Mesenchymal stem cell (in vitro differentiated cells and primary cell): ENCODE measurements at regions not wholly inside any gene's neighbourhood (a gene's known extent, or its start where the extent isn't known, plus 50 kb on each side); places are given as distances from the start of the nearest gene placed in this dataset.
A peak's percentile ranks its signal among the peaks of the same experiment; 100 is the strongest.
"Not testable (repeated sequence)": the region's sequence is repeated elsewhere in the genome, so short reads cannot be mapped to it uniquely, and the experiment has no call there.

Experiments
- DNase-seq: peaks from one replicate; pipeline ENCODE4 v3.0.0-alpha.2; 2013
- H2AFZ ChIP-seq: one replicate; pipeline ENCODE4 v1.6.1; 2013; ENCODE audit warnings: low read depth, mild to moderate bottlenecking, control low read depth, inconsistent platforms, low read length, moderate library complexity
- H2AK5ac ChIP-seq: 2 replicates; pipeline ENCODE4 v1.6.1; 2013; ENCODE audit warnings: low read length, moderate library complexity, mild to moderate bottlenecking, inconsistent platforms; ENCODE audit not compliant: severe bottlenecking
- H2BK120ac ChIP-seq: one replicate; pipeline ENCODE4 v1.6.1; 2013; ENCODE audit warnings: low read depth, mild to moderate bottlenecking, inconsistent platforms, low read length, moderate library complexity
- H2BK12ac ChIP-seq, 2 experiments: one replicate each; pipeline ENCODE4 v1.6.1; 2013; ENCODE audit warnings: inconsistent platforms in 2 of 2, low read length in 2 of 2, mild to moderate bottlenecking in 2 of 2, moderate library complexity in 2 of 2, control low read depth in 1 of 2
- H2BK15ac ChIP-seq: one replicate; pipeline ENCODE4 v1.6.1; 2013; ENCODE audit warnings: mild to moderate bottlenecking, low read depth, inconsistent platforms; ENCODE audit not compliant: poor library complexity, severe bottlenecking
- H2BK5ac ChIP-seq: 2 replicates; pipeline ENCODE4 v1.6.1; 2013; ENCODE audit warnings: low read depth, mild to moderate bottlenecking, low read length, control low read depth, inconsistent platforms; ENCODE audit not compliant: poor library complexity, severe bottlenecking
- H3K14ac ChIP-seq, 2 experiments: one replicate each; pipeline ENCODE4 v1.6.1; 2013; ENCODE audit warnings: inconsistent platforms in 2 of 2, low read length in 2 of 2, control low read depth in 1 of 2, mild to moderate bottlenecking in 1 of 2, moderate library complexity in 1 of 2
- H3K18ac ChIP-seq, 2 experiments: one replicate each; pipeline ENCODE4 v1.6.1; 2013; ENCODE audit warnings: inconsistent platforms in 2 of 2, low read length in 2 of 2, control low read depth in 1 of 2, low read depth in 1 of 2, mild to moderate bottlenecking in 1 of 2
- H3K23ac ChIP-seq, 2 experiments: one replicate each; pipeline ENCODE4 v1.6.1; 2013; ENCODE audit warnings: inconsistent platforms in 2 of 2, low read length in 2 of 2, mild to moderate bottlenecking in 2 of 2, moderate library complexity in 2 of 2, control low read depth in 1 of 2
- H3K27ac ChIP-seq: 2 replicates; pipeline ENCODE4 v1.5.1; 2013; ENCODE audit warnings: mild to moderate bottlenecking, moderate library complexity, low read length, control low read depth, inconsistent platforms; ENCODE audit not compliant: poor library complexity, severe bottlenecking
- H3K27me3 ChIP-seq, 2 experiments: 2 replicates each; pipeline versions ENCODE4 v1.6.1 to v1.7.0; 2013; ENCODE audit warnings: low read length in 2 of 2, mild to moderate bottlenecking in 2 of 2, moderate library complexity in 2 of 2, control low read depth in 1 of 2, inconsistent platforms in 1 of 2; ENCODE audit not compliant: control insufficient read depth in 1 of 2, insufficient read depth in 1 of 2
- H3K36me3 ChIP-seq, 2 experiments: 2 replicates each; pipeline versions ENCODE4 v1.6.1 to v1.7.0; 2013; ENCODE audit warnings: low read length in 2 of 2, control low read depth in 1 of 2, inconsistent platforms in 1 of 2, low read depth in 1 of 2, mild to moderate bottlenecking in 1 of 2; ENCODE audit not compliant: insufficient read depth in 2 of 2, control insufficient read depth in 1 of 2
- H3K4ac ChIP-seq, 2 experiments: one replicate each; pipeline ENCODE4 v1.6.1; 2013; ENCODE audit warnings: inconsistent platforms in 2 of 2, low read length in 2 of 2, mild to moderate bottlenecking in 2 of 2, moderate library complexity in 2 of 2, control low read depth in 1 of 2, low read depth in 1 of 2
- H3K4me1 ChIP-seq: 2 replicates; pipeline ENCODE4 v1.6.1; 2013; ENCODE audit warnings: low read depth, low read length, control low read depth; ENCODE audit not compliant: control insufficient read depth, insufficient read depth
- H3K4me2 ChIP-seq: 2 replicates; pipeline ENCODE4 v1.6.1; 2013; ENCODE audit warnings: low read length, mild to moderate bottlenecking, inconsistent platforms; ENCODE audit not compliant: poor library complexity, severe bottlenecking
- H3K4me3 ChIP-seq, 2 experiments: 2 replicates each; pipeline versions ENCODE4 v1.5.1 to v1.7.0; 2013; ENCODE audit warnings: low read length in 2 of 2, mild to moderate bottlenecking in 2 of 2, control low read depth in 1 of 2, low read depth in 1 of 2; ENCODE audit not compliant: insufficient read depth in 1 of 2
- H3K79me1 ChIP-seq: replicated peaks from 2 replicates; pipeline ENCODE4 v1.6.1; 2013; ENCODE audit warnings: mild to moderate bottlenecking, control low read depth, low read length, inconsistent platforms; ENCODE audit not compliant: poor library complexity, severe bottlenecking
- H3K9ac ChIP-seq: 2 replicates; pipeline ENCODE4 v1.7.0; 2013; ENCODE audit warnings: mild to moderate bottlenecking, low read length, moderate library complexity
- H3K9me3 ChIP-seq: 2 replicates; pipeline ENCODE4 v1.7.0; 2013; ENCODE audit warnings: mild to moderate bottlenecking, low read length; ENCODE audit not compliant: control insufficient read depth
- H4K8ac ChIP-seq: one replicate; pipeline ENCODE4 v1.6.1; 2013; ENCODE audit warnings: inconsistent platforms, mild to moderate bottlenecking, low read length, moderate library complexity
- H4K91ac ChIP-seq: one replicate; pipeline ENCODE4 v1.6.1; 2013; ENCODE audit warnings: mild to moderate bottlenecking, low read length, inconsistent platforms
- WGBS: methylation state at CpG from one replicate; pipeline ENCODE4 v1.1.7; 2013; ENCODE audit warnings: mixed read lengths; 5-methylcytosine and 5-hydroxymethylcytosine counted together

GRCh38 chr10:10056961-10057360 is 960.7 kb upstream of the CELF2 start:
- Histone ChIP-seq H3K4ac (no peak overlapping the region), H2AK5ac (no peak overlapping the region), H2BK15ac (no peak overlapping the region), H4K8ac (no peak overlapping the region), H3K4me2 (no peak overlapping the region), H2BK5ac (no peak overlapping the region), H4K91ac (no peak overlapping the region), H3K36me3 (no peaks in the 10 kb centered on the region), H3K23ac (no peak overlapping the region), H2BK120ac (no peak overlapping the region), H3K9ac (no peak overlapping the region), H3K14ac (no peak overlapping the region), H3K18ac (no peak overlapping the region), H3K9me3 (no peaks in the 10 kb centered on the region), H3K27me3 (no peaks in the 10 kb centered on the region), H3K27ac (no peak overlapping the region), H3K79me1 (no peaks in the 10 kb centered on the region), H3K4me3 (no peak overlapping the region), H2BK12ac (no peak overlapping the region), H2AFZ (no peak overlapping the region), H3K4me1 (no peaks in the 10 kb centered on the region)
- DNase-seq = peak; percentile 25
- WGBS = 87% methylated on average over 5 of the region's 5 CpGs

GRCh38 chr10:10067644-10068043 is 950.0 kb upstream of the CELF2 start:
- no peak overlapping the region for H2BK12ac ChIP-seq

DNA sequence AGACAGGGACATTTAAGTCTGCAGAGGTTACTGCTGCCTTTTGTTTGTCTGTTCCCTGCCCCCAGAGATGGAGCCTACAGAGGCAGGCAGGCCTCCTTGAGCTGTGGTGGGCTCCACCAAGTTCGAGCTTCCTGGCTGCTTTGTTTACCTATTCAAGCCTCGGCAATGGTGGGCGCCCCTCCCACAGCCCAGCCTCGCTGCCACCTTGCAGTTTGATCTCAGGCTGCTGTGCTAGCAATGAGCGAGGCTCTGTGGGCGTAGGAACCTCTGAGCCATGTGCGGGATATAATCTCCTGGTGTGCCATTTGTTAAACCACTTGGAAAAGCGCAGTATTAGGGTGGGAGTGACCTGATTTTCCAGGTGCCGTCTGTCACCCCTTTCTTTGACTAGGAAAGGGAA is 942.8 kb upstream of the CELF2 start:
- not testable (repeated sequence) for H3K23ac ChIP-seq, H3K9me3 ChIP-seq, H3K36me3 ChIP-seq, H2BK120ac ChIP-seq, H2AK5ac ChIP-seq, H3K4me2 ChIP-seq, H2AFZ ChIP-seq, H4K8ac ChIP-seq, H3K27me3 ChIP-seq, H2BK15ac ChIP-seq, H2BK5ac ChIP-seq, H3K14ac ChIP-seq, H3K9ac ChIP-seq, H3K4me1 ChIP-seq, H3K4me3 ChIP-seq, H3K27ac ChIP-seq, H4K91ac ChIP-seq, H3K4ac ChIP-seq, H2BK12ac ChIP-seq, H3K79me1 ChIP-seq, H3K18ac ChIP-seq, DNase-seq
- WGBS = 93% methylated on average over 9 of the region's 9 CpGs

More at GRCh38 chr10:10067644-10068043, 950.0 kb upstream of the CELF2 start:
- H3K14ac ChIP-seq = no peak overlapping the region
- H3K36me3 ChIP-seq = no peaks in the 10 kb centered on the region
- H3K27ac ChIP-seq = no peak overlapping the region
- H3K4me2 ChIP-seq = no peak overlapping the region
- DNase-seq = no peak
- H4K8ac ChIP-seq = no peak overlapping the region
- no peak overlapping the region for H3K23ac ChIP-seq
- H3K79me1 ChIP-seq = no peaks in the 10 kb centered on the region
- H2BK15ac ChIP-seq = no peak overlapping the region
- H3K9ac ChIP-seq = no peak overlapping the region
- no peak overlapping the region for H3K4ac ChIP-seq
- H3K4me3 ChIP-seq = no peak overlapping the region
- no peak overlapping the region for H4K91ac ChIP-seq
- no peak overlapping the region for H2BK5ac ChIP-seq
- H3K4me1 ChIP-seq = no peaks in the 10 kb centered on the region
- no peak overlapping the region for H2AFZ ChIP-seq
- no peak overlapping the region for H3K18ac ChIP-seq
- H3K9me3 ChIP-seq = peaks cover 4% of the 10 kb centered on the region
- H3K27me3 ChIP-seq = no peaks in the 10 kb centered on the region
- H2BK120ac ChIP-seq = no peak overlapping the region
- H2AK5ac ChIP-seq = no peak overlapping the region

- H3K4me2 ChIP-seq = no peak overlapping the region
- H2BK5ac ChIP-seq = no peak overlapping the region
- H3K4ac ChIP-seq = no peak overlapping the region
- H3K36me3 ChIP-seq = no peaks in the 10 kb centered on the region
- H3K9me3 ChIP-seq = peaks cover 4% of the 10 kb centered on the region
- no peaks in the 10 kb centered on the region for H3K27me3 ChIP-seq
- 12% methylated on average over 4 of the region's 4 CpGs for WGBS
- H2AK5ac ChIP-seq = no peak overlapping the region
- no peak for DNase-seq
- no peak overlapping the region for H3K23ac ChIP-seq
- H2BK120ac ChIP-seq = no peak overlapping the region
- H3K9ac ChIP-seq = no peak overlapping the region
- H2BK12ac ChIP-seq = no peak overlapping the region
- no peak overlapping the region for H3K27ac ChIP-seq
- no peak overlapping the region for H2AFZ ChIP-seq
- H3K79me1 ChIP-seq = no peaks in the 10 kb centered on the region
- H4K8ac ChIP-seq = no peak overlapping the region
- H2BK15ac ChIP-seq = no peak overlapping the region
- H3K18ac ChIP-seq = no peak overlapping the region
- no peak overlapping the region for H4K91ac ChIP-seq
- H3K4me1 ChIP-seq = no peaks in the 10 kb centered on the region
- H3K14ac ChIP-seq = no peak overlapping the region
- H3K4me3 ChIP-seq = no peak overlapping the region
Measured at GRCh38 chr10:10078446-10078845, 939.2 kb upstream of the CELF2 start.
